Activated B cell treated with CpG ODN at 0.5 μM for 24 hours (primary cell): ENCODE measurements at regions not wholly inside any gene's neighbourhood (a gene's known extent, or its start where the extent isn't known, plus 50 kb on each side); places are given as distances from the start of the nearest gene placed in this dataset.

Experiments
- ATAC-seq: fragments of 200-7000 bp; cut with Tn5 transposase; one replicate; pipeline ENCODE4 v1.10.0; 2021; ENCODE audit warnings: low read depth, mild to moderate bottlenecking, moderate library complexity
- CTCF ChIA-PET: fragments of 350-600 bp; sonication (Branson Sonifier 250); formaldehyde crosslinking; loops from one replicate; lab custom pipeline; 2021; ENCODE audit warnings: antibody characterized with exemption; lab: Charles Lee
- POLR2A ChIA-PET: fragments of 350-600 bp; sonication (Branson Sonifier 250); formaldehyde crosslinking; loops from one replicate; lab custom pipeline; 2021; ENCODE audit warnings: antibody characterized with exemption; lab: Charles Lee
- DNase-seq: peaks from one replicate; pipeline ENCODE4 v3.0.0; 2022
- H3K27ac Mint-ChIP-seq: one replicate; pipeline ENCODE4 v1.8.0; 2020; ENCODE audit warnings: mixed read lengths
- H3K27me3 Mint-ChIP-seq: one replicate; pipeline ENCODE4 v1.8.0; 2021; ENCODE audit warnings: mixed read lengths
- H3K36me3 Mint-ChIP-seq: one replicate; pipeline ENCODE4 v1.8.0; 2021; ENCODE audit warnings: low read depth, mixed read lengths
- H3K4me1 Mint-ChIP-seq: one replicate; pipeline ENCODE4 v1.8.0; 2021; ENCODE audit warnings: mixed read lengths
- H3K4me3 Mint-ChIP-seq: one replicate; pipeline ENCODE4 v1.8.0; 2020; ENCODE audit warnings: mild to moderate bottlenecking, mixed read lengths
- H3K9me3 Mint-ChIP-seq: one replicate; pipeline ENCODE4 v1.8.0; 2020; ENCODE audit warnings: mixed read lengths
- intact Hi-C: fragments of 100-400 bp; cut with micrococcal nuclease; formaldehyde crosslinking; loops from one replicate; pipeline ENCODE4 v1.15.1; 2024
- TF ChIP-seq, protein P1 (sequence below): fragments of 200-600 bp; IDR thresholded peaks from one replicate; pipeline ENCODE4 v1.8.0; 2022; ENCODE audit warnings: antibody characterized with exemption, mild to moderate bottlenecking

DNA sequence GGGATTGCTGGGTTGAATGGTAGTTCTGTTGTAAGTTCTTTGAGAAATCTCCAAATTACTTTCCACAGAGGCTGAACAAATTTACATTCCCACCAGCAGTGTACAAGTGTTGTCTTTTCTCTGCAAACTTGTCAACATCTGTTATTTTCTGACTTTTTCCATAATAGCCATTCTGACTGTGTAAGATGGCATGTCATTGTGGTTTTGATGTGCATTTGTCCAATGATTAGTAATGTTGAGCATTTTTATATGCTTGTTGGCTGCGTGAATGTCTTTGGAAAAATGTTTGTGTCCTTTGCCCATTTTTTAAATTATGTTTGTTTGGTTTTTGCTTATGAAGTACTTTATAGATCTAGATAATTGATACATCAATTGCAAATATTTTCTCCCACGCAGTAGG, 1025.0 kb downstream of the JRKL start:
- Mint-ChIP-seq H3K4me3 (no peak overlapping the region), H3K36me3 (no peaks in the 10 kb centered on the region), H3K27me3 (no peaks in the 10 kb centered on the region), H3K9me3 (peaks cover 8% of the 10 kb centered on the region), H3K27ac (no peak overlapping the region), H3K4me1 (no peaks in the 10 kb centered on the region)
- ATAC-seq, result no peak
- ChIA-PET CTCF (no interaction called here), POLR2A (no interaction called here)
- TF ChIP-seq, protein P1, sequence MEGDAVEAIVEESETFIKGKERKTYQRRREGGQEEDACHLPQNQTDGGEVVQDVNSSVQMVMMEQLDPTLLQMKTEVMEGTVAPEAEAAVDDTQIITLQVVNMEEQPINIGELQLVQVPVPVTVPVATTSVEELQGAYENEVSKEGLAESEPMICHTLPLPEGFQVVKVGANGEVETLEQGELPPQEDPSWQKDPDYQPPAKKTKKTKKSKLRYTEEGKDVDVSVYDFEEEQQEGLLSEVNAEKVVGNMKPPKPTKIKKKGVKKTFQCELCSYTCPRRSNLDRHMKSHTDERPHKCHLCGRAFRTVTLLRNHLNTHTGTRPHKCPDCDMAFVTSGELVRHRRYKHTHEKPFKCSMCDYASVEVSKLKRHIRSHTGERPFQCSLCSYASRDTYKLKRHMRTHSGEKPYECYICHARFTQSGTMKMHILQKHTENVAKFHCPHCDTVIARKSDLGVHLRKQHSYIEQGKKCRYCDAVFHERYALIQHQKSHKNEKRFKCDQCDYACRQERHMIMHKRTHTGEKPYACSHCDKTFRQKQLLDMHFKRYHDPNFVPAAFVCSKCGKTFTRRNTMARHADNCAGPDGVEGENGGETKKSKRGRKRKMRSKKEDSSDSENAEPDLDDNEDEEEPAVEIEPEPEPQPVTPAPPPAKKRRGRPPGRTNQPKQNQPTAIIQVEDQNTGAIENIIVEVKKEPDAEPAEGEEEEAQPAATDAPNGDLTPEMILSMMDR, result no peak
- intact Hi-C loops, result no loop called here
- no peak for DNase-seq

DNA sequence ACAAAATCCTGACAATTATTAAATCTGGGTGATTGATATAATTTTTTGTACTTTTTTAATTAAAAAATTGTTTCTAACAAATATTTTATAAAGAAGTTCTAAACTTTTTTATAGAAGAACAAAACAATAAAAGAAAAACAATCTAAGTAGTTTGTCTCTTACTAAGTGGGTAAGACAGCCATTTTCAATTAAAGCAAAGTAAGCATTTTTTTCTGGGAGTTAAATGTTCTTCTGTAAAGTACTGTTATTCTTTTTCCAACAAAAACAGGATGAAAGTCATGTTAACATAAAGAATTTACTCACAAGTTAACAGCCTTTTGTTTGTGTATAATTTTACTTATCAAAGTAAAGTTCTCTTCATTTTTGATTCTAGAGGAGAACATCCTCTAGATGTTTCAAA, 1029.9 kb downstream of the JRKL start:
- ATAC-seq, result no peak
- Mint-ChIP-seq H3K9me3 (no peaks in the 10 kb centered on the region), H3K4me1 (no peaks in the 10 kb centered on the region), H3K36me3 (no peaks in the 10 kb centered on the region), H3K27me3 (no peaks in the 10 kb centered on the region), H3K4me3 (no peak overlapping the region), H3K27ac (no peak overlapping the region)
- ChIA-PET CTCF (no interaction called here), POLR2A (no interaction called here)
- no peak for DNase-seq
- intact Hi-C loops, result no loop called here
- TF ChIP-seq, protein P1, result no peak

DNA sequence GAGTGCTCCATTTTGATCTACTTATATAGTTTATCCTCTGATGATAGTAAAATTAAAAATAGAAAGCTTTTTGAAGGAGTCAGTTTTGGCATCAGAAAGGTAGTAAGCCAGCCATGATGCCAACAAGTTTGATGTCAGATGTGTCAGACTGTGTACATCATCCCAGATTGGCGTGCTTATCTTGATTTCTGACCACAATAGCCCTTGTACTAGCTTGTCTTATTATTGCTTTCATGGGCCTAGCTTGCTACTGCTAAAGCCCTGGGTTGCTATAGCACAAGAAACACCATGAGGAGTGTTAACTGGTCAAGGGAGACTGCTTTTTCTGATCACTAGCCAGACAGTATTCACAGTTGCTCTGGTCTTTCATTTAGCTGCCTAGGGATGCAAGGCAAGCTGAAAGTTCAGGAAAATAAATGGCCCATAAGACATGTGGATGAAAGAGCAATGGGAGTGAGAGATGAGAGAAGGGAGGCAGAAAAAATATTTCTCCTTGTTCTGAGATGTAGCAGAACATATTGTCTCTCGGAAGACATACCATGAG, 1038.5 kb downstream of the JRKL start:
- Mint-ChIP-seq H3K27me3 (no peaks in the 10 kb centered on the region), H3K9me3 (peaks cover 2% of the 10 kb centered on the region), H3K36me3 (no peaks in the 10 kb centered on the region), H3K4me3 (no peak overlapping the region), H3K4me1 (no peaks in the 10 kb centered on the region), H3K27ac (no peak overlapping the region)
- intact Hi-C loops, result no loop called here
- TF ChIP-seq, protein P1, result no peak
- no peak for DNase-seq
- no peak for ATAC-seq
- POLR2A ChIA-PET, result no interaction called here
- CTCF ChIA-PET, result no interaction called here

DNA sequence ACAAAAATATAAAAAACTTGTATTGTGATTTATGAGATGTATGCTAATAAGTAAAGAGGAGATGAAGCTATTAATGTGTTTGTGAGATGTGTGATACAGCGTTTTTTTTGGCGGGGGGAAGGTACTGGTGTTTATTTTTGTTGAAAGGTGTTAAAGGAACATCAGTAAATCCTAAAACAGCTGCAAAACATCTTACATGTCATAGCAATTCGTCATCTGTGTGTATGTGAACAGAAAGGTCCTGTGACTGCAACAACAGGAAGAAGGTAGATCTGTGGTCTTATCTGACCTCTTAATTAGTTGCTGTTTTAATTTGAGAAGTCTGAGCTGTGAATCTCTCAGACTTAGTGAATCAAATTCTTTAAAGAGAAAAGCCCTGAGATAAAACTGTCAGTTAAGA, 1041.1 kb downstream of the JRKL start:
- Mint-ChIP-seq H3K36me3 (no peaks in the 10 kb centered on the region), H3K4me3 (no peak overlapping the region), H3K27me3 (no peaks in the 10 kb centered on the region), H3K27ac (no peak overlapping the region), H3K9me3 (peaks cover 2% of the 10 kb centered on the region), H3K4me1 (no peaks in the 10 kb centered on the region)
- ATAC-seq (no peak), DNase-seq (no peak)
- intact Hi-C loops, result no loop called here
- ChIA-PET POLR2A (no interaction called here), CTCF (no interaction called here)
- TF ChIP-seq, protein P1, result no peak

DNA sequence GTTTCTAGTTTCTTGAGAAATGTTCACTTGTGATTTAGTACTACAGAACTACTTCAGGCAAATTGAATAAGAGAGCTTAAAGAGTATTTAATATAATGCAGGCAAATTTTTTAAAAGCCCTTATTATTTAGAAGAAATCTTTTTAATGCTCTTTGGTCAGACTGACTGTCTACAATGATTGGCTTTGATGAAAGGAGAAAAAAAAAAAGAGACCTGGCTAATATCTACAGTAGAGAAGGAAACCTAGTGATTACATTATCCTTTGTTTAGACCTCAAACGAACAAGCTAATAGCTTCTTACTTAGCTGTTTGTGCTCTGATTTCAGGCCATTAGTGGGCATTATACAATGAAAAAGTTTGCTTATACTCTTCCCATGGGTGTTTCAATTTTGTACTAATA, 1043.1 kb downstream of the JRKL start:
- no peak for DNase-seq
- intact Hi-C loops, result no loop called here
- H3K36me3 Mint-ChIP-seq, result no peaks in the 10 kb centered on the region
- H3K27ac Mint-ChIP-seq, result no peak overlapping the region
- no peaks in the 10 kb centered on the region for H3K27me3 Mint-ChIP-seq
- ChIA-PET CTCF (no interaction called here), POLR2A (no interaction called here)
- no peak for ATAC-seq
- TF ChIP-seq, protein P1, result no peak
- peaks cover 4% of the 10 kb centered on the region for H3K9me3 Mint-ChIP-seq
- no peak overlapping the region for H3K4me3 Mint-ChIP-seq
- H3K4me1 Mint-ChIP-seq, result no peaks in the 10 kb centered on the region
